Stomach (tissue), 4 donors: ENCODE measurements at regions not wholly inside any gene's neighbourhood (a gene's known extent, or its start where the extent isn't known, plus 50 kb on each side); places are given as distances from the start of the nearest gene placed in this dataset.

Experiments
- POLR2A ChIP-seq, 4 donors: fragments of 450-650 bp; IDR thresholded peaks; one replicate each; pipeline ENCODE4 v1.6.1; 2016; ENCODE audit warnings: antibody characterized with exemption in 4 of 4, control low read depth in 2 of 4, mild to moderate bottlenecking in 1 of 4, moderate library complexity in 1 of 4
- POLR2AphosphoS5 ChIP-seq, 3 donors: sonication (generic); formaldehyde crosslinking; IDR thresholded peaks; one replicate each; pipeline ENCODE4 v1.6.1; 2016; ENCODE audit warnings: antibody characterized with exemption in 3 of 3
- TF ChIP-seq, protein P1 (sequence below), 7 experiments: fragments of 450-650 bp in 4 of 7; fragments of 200-600 bp in 3 of 7; sonication (generic) in 3 of 7; IDR thresholded peaks; one replicate each; pipeline ENCODE4 v1.5.1; 2016 to 2019; ENCODE audit warnings: antibody characterized with exemption in 7 of 7, control low read depth in 2 of 7, mild to moderate bottlenecking in 1 of 7

DNA sequence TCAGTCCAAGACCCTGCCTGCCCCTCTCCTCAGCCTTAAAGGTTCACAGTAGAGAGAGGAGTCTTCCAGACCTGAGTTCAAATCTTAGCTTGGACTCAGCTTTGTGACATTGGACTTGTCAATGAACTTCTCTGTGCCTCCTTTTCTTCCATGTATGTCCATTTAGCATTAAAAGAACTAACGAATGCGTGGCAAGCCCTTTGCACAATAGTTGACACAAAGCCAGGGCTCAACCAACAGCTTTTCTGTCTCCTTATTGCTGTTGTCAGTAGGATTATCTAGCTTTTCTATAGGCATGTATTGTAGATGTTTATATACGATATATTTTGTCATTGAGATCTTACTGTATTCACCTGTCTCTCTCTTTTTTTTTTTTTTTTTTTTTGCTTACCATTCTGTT is 450.8 kb downstream of the PTPRU start:
- TF ChIP-seq, protein P1, sequence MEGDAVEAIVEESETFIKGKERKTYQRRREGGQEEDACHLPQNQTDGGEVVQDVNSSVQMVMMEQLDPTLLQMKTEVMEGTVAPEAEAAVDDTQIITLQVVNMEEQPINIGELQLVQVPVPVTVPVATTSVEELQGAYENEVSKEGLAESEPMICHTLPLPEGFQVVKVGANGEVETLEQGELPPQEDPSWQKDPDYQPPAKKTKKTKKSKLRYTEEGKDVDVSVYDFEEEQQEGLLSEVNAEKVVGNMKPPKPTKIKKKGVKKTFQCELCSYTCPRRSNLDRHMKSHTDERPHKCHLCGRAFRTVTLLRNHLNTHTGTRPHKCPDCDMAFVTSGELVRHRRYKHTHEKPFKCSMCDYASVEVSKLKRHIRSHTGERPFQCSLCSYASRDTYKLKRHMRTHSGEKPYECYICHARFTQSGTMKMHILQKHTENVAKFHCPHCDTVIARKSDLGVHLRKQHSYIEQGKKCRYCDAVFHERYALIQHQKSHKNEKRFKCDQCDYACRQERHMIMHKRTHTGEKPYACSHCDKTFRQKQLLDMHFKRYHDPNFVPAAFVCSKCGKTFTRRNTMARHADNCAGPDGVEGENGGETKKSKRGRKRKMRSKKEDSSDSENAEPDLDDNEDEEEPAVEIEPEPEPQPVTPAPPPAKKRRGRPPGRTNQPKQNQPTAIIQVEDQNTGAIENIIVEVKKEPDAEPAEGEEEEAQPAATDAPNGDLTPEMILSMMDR (IDR thresholded peaks at IDR 0.05): no peak
- TF ChIP-seq POLR2AphosphoS5 (IDR thresholded peaks at IDR 0.05): no peak
- no peak for TF ChIP-seq POLR2A (IDR thresholded peaks at IDR 0.05)
